ENCODE measurements at regions not wholly inside any gene's neighbourhood (a gene's known extent, or its start where the extent isn't known, plus 50 kb on each side); places are given as distances from the start of the nearest gene placed in this dataset.

GRCh38 chr11:92658733-92659132 lies 310.7 kb upstream of the MTNR1B start:
- DNase-seq = no peak
- ChIA-PET CTCF (no interaction called here), POLR2A (no interaction called here)
- Histone ChIP-seq H3K9me3 (ENCODE audit: control extremely low read depth in 1 of 5, control insufficient read depth in 4 of 5, insufficient read depth in 2 of 5, low read depth in 1 of 5, low read length in 4 of 5) (no peaks in the 10 kb centered on the region), H3K27ac (ENCODE audit: insufficient read depth in 1 of 2, low read depth in 1 of 2, low read length in 2 of 2, poor library complexity in 1 of 2, severe bottlenecking in 2 of 2) (no peak overlapping the region), H3K4me1 (ENCODE audit: control extremely low read depth in 1 of 4, control insufficient read depth in 4 of 4, insufficient read depth in 4 of 4, low read length in 3 of 4) (peaks cover 0 to 3% (median 0%) of the 10 kb centered on the region in 4 experiments), H3K27me3 (replicated peaks in 2 of 5; ENCODE audit: control insufficient read depth in 4 of 5, insufficient read depth in 5 of 5, low read length in 4 of 5) (no peaks in the 10 kb centered on the region), H3K36me3 (ENCODE audit: control insufficient read depth in 4 of 4, insufficient read depth in 4 of 4, low read length in 3 of 4) (no peaks in the 10 kb centered on the region), H3K4me3 (ENCODE audit: control insufficient read depth in 1 of 7, extremely low read depth in 1 of 7, insufficient read depth in 4 of 7, low read depth in 2 of 7, low read length in 6 of 7) (no peak overlapping the region)
- no CpG with 5 or more reads among the region's 2 CpGs for WGBS (ENCODE audit: insufficient coverage)

GRCh38 chr11:92659793-92660192 lies 309.7 kb upstream of the MTNR1B start:
- DNase-seq = no peak
- Histone ChIP-seq H3K36me3 (ENCODE audit: control insufficient read depth in 4 of 4, insufficient read depth in 4 of 4, low read length in 3 of 4) (no peaks in the 10 kb centered on the region), H3K9me3 (ENCODE audit: control extremely low read depth in 1 of 5, control insufficient read depth in 4 of 5, insufficient read depth in 2 of 5, low read depth in 1 of 5, low read length in 4 of 5) (no peaks in the 10 kb centered on the region), H3K4me1 (ENCODE audit: control extremely low read depth in 1 of 4, control insufficient read depth in 4 of 4, insufficient read depth in 4 of 4, low read length in 3 of 4) (peaks cover 0 to 3% (median 0%) of the 10 kb centered on the region in 4 experiments), H3K4me3 (ENCODE audit: control insufficient read depth in 1 of 7, extremely low read depth in 1 of 7, insufficient read depth in 4 of 7, low read depth in 2 of 7, low read length in 6 of 7) (no peak overlapping the region), H3K27me3 (replicated peaks in 2 of 5; ENCODE audit: control insufficient read depth in 4 of 5, insufficient read depth in 5 of 5, low read length in 4 of 5) (no peaks in the 10 kb centered on the region), H3K27ac (ENCODE audit: insufficient read depth in 1 of 2, low read depth in 1 of 2, low read length in 2 of 2, poor library complexity in 1 of 2, severe bottlenecking in 2 of 2) (no peak overlapping the region)
- 100% methylated on average over 1 of the region's 3 CpGs for WGBS (ENCODE audit: insufficient coverage)
- ChIA-PET CTCF (no interaction called here), POLR2A (no interaction called here)

- Histone ChIP-seq H3K4me3 (ENCODE audit: control insufficient read depth in 1 of 7, extremely low read depth in 1 of 7, insufficient read depth in 4 of 7, low read depth in 2 of 7, low read length in 6 of 7) (no peak overlapping the region), H3K9me3 (ENCODE audit: control extremely low read depth in 1 of 5, control insufficient read depth in 4 of 5, insufficient read depth in 2 of 5, low read depth in 1 of 5, low read length in 4 of 5) (no peaks in the 10 kb centered on the region), H3K27ac (ENCODE audit: insufficient read depth in 1 of 2, low read depth in 1 of 2, low read length in 2 of 2, poor library complexity in 1 of 2, severe bottlenecking in 2 of 2) (no peak overlapping the region), H3K27me3 (replicated peaks in 2 of 5; ENCODE audit: control insufficient read depth in 4 of 5, insufficient read depth in 5 of 5, low read length in 4 of 5) (no peaks in the 10 kb centered on the region), H3K4me1 (ENCODE audit: control extremely low read depth in 1 of 4, control insufficient read depth in 4 of 4, insufficient read depth in 4 of 4, low read length in 3 of 4) (no peaks in the 10 kb centered on the region), H3K36me3 (ENCODE audit: control insufficient read depth in 4 of 4, insufficient read depth in 4 of 4, low read length in 3 of 4) (no peaks in the 10 kb centered on the region)
- ChIA-PET POLR2A (no interaction called here), CTCF (no interaction called here)
- DNase-seq = no peak
- WGBS (ENCODE audit: insufficient coverage) = 91% methylated on average over 6 of the region's 6 CpGs
These were observed 306.7 kb upstream of the MTNR1B start for GRCh38 chr11:92662601-92663360.

- Histone ChIP-seq H3K4me3 (ENCODE audit: control insufficient read depth in 1 of 7, extremely low read depth in 1 of 7, insufficient read depth in 4 of 7, low read depth in 2 of 7, low read length in 6 of 7) (no peak overlapping the region), H3K27ac (ENCODE audit: insufficient read depth in 1 of 2, low read depth in 1 of 2, low read length in 2 of 2, poor library complexity in 1 of 2, severe bottlenecking in 2 of 2) (no peak overlapping the region), H3K36me3 (ENCODE audit: control insufficient read depth in 4 of 4, insufficient read depth in 4 of 4, low read length in 3 of 4) (no peaks in the 10 kb centered on the region), H3K27me3 (replicated peaks in 2 of 5; ENCODE audit: control insufficient read depth in 4 of 5, insufficient read depth in 5 of 5, low read length in 4 of 5) (no peaks in the 10 kb centered on the region), H3K4me1 (ENCODE audit: control extremely low read depth in 1 of 4, control insufficient read depth in 4 of 4, insufficient read depth in 4 of 4, low read length in 3 of 4) (no peaks in the 10 kb centered on the region), H3K9me3 (ENCODE audit: control extremely low read depth in 1 of 5, control insufficient read depth in 4 of 5, insufficient read depth in 2 of 5, low read depth in 1 of 5, low read length in 4 of 5) (no peaks in the 10 kb centered on the region)
- WGBS (ENCODE audit: insufficient coverage) = 83% methylated on average over 2 of the region's 2 CpGs
- DNase-seq = no peak
- POLR2A ChIA-PET = no interaction called here
- CTCF ChIA-PET = no interaction called here
These were observed 305.9 kb upstream of the MTNR1B start for GRCh38 chr11:92663539-92663938.

- H3K36me3 ChIP-seq (ENCODE audit: control insufficient read depth in 4 of 4, insufficient read depth in 4 of 4, low read length in 3 of 4) = no peaks in the 10 kb centered on the region
- ChIA-PET CTCF (no interaction called here), POLR2A (no interaction called here)
- no peaks in the 10 kb centered on the region for H3K4me1 ChIP-seq (ENCODE audit: control extremely low read depth in 1 of 4, control insufficient read depth in 4 of 4, insufficient read depth in 4 of 4, low read length in 3 of 4)
- no peak for DNase-seq
- H3K27ac ChIP-seq (ENCODE audit: insufficient read depth in 1 of 2, low read depth in 1 of 2, low read length in 2 of 2, poor library complexity in 1 of 2, severe bottlenecking in 2 of 2) = no peak overlapping the region
- H3K9me3 ChIP-seq (ENCODE audit: control extremely low read depth in 1 of 5, control insufficient read depth in 4 of 5, insufficient read depth in 2 of 5, low read depth in 1 of 5, low read length in 4 of 5) = no peaks in the 10 kb centered on the region
- H3K27me3 ChIP-seq (replicated peaks in 2 of 5; ENCODE audit: control insufficient read depth in 4 of 5, insufficient read depth in 5 of 5, low read length in 4 of 5) = no peaks in the 10 kb centered on the region
- H3K4me3 ChIP-seq (ENCODE audit: control insufficient read depth in 1 of 7, extremely low read depth in 1 of 7, insufficient read depth in 4 of 7, low read depth in 2 of 7, low read length in 6 of 7) = no peak overlapping the region
- WGBS (ENCODE audit: insufficient coverage) = 98% methylated on average over 4 of the region's 5 CpGs
These were observed 301.8 kb upstream of the MTNR1B start for GRCh38 chr11:92667486-92668152.

DNA sequence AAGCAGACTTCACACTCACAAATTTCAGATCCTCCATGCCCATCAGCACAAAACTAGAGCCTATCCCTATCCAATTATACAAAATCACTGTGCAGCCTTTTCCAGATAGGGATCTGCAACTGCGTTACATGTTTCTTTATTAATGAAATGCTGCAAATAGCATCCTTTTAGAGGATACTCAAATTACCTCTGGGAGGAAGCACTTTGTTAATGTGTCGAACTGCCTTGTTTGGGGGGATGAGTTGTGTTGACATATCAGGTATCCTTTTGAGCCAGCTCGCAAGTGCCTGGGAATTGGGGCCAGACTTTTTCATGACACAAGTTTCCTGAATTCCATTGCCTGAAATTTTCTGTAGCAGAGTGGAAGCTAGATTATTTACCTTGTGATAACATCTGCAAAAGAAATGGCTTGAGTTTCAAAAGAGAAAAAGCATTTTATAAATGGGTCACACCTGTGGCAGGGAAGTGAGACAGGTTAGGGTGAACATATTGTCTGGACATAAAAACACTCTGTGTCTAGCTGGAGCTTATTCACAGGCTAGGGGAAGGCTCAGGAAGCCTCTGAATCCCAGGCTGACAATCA lies 299.1 kb upstream of the MTNR1B start:
- DNase-seq = no peak
- POLR2A ChIA-PET = no interaction called here
- CTCF ChIA-PET = no interaction called here
- no peaks in the 10 kb centered on the region for H3K4me1 ChIP-seq (ENCODE audit: control extremely low read depth in 1 of 4, control insufficient read depth in 4 of 4, insufficient read depth in 4 of 4, low read length in 3 of 4)
- H3K4me3 ChIP-seq (ENCODE audit: control insufficient read depth in 1 of 7, extremely low read depth in 1 of 7, insufficient read depth in 4 of 7, low read depth in 2 of 7, low read length in 6 of 7) = no peak overlapping the region
- WGBS (ENCODE audit: insufficient coverage) = 100% methylated on average over 3 of the region's 3 CpGs
- H3K36me3 ChIP-seq (ENCODE audit: control insufficient read depth in 4 of 4, insufficient read depth in 4 of 4, low read length in 3 of 4) = no peaks in the 10 kb centered on the region
- H3K9me3 ChIP-seq (ENCODE audit: control extremely low read depth in 1 of 5, control insufficient read depth in 4 of 5, insufficient read depth in 2 of 5, low read depth in 1 of 5, low read length in 4 of 5) = no peaks in the 10 kb centered on the region
- H3K27ac ChIP-seq (ENCODE audit: insufficient read depth in 1 of 2, low read depth in 1 of 2, low read length in 2 of 2, poor library complexity in 1 of 2, severe bottlenecking in 2 of 2) = no peak overlapping the region
- no peaks in the 10 kb centered on the region for H3K27me3 ChIP-seq (replicated peaks in 2 of 5; ENCODE audit: control insufficient read depth in 4 of 5, insufficient read depth in 5 of 5, low read length in 4 of 5)

- 96% methylated on average over 6 of the region's 6 CpGs for WGBS (ENCODE audit: insufficient coverage)
- POLR2A ChIA-PET = no interaction called here
- DNase-seq = no peak
- Histone ChIP-seq H3K27me3 (replicated peaks in 2 of 5; ENCODE audit: control insufficient read depth in 4 of 5, insufficient read depth in 5 of 5, low read length in 4 of 5) (no peaks in the 10 kb centered on the region), H3K27ac (ENCODE audit: insufficient read depth in 1 of 2, low read depth in 1 of 2, low read length in 2 of 2, poor library complexity in 1 of 2, severe bottlenecking in 2 of 2) (no peak overlapping the region), H3K4me1 (ENCODE audit: control extremely low read depth in 1 of 4, control insufficient read depth in 4 of 4, insufficient read depth in 4 of 4, low read length in 3 of 4) (no peaks in the 10 kb centered on the region), H3K36me3 (ENCODE audit: control insufficient read depth in 4 of 4, insufficient read depth in 4 of 4, low read length in 3 of 4) (no peaks in the 10 kb centered on the region), H3K9me3 (ENCODE audit: control extremely low read depth in 1 of 5, control insufficient read depth in 4 of 5, insufficient read depth in 2 of 5, low read depth in 1 of 5, low read length in 4 of 5) (no peaks in the 10 kb centered on the region), H3K4me3 (ENCODE audit: control insufficient read depth in 1 of 7, extremely low read depth in 1 of 7, insufficient read depth in 4 of 7, low read depth in 2 of 7, low read length in 6 of 7) (no peak overlapping the region)
- CTCF ChIA-PET = no interaction called here
These were observed 298.4 kb upstream of the MTNR1B start for GRCh38 chr11:92671081-92671480.
